RWPE1 (cell line): ENCODE measurements at regions not wholly inside any gene's neighbourhood (a gene's known extent, or its start where the extent isn't known, plus 50 kb on each side); places are given as distances from the start of the nearest gene placed in this dataset.

Experiments
- CTCF ChIA-PET: fragments of 350-600 bp; sonication (Branson Sonifier 250); formaldehyde crosslinking; extraction: SDS; loops from one replicate; lab custom pipeline; 2021; lab: Yijun Ruan, JAX
- POLR2A ChIA-PET: fragments of 400-600 bp; formaldehyde crosslinking; extraction: SDS; loops from one replicate; lab custom pipeline; 2020; ENCODE audit warnings: antibody characterized with exemption; ENCODE audit not compliant: low non-redundant PET; lab: Yijun Ruan, JAX
- DNase-seq: peaks from one replicate; pipeline ENCODE4 v3.0.0; 2012; ENCODE audit warnings: low spot score
- H3K27ac ChIP-seq: fragments of 450-650 bp; 2 replicates; pipeline ENCODE4 v1.5.1; 2017
- TF ChIP-seq, protein P1 (sequence below): fragments of 450-650 bp; conservative IDR thresholded peaks from 2 replicates; pipeline ENCODE4 v1.5.1; 2017; ENCODE audit warnings: low read depth, mild to moderate bottlenecking

DNA sequence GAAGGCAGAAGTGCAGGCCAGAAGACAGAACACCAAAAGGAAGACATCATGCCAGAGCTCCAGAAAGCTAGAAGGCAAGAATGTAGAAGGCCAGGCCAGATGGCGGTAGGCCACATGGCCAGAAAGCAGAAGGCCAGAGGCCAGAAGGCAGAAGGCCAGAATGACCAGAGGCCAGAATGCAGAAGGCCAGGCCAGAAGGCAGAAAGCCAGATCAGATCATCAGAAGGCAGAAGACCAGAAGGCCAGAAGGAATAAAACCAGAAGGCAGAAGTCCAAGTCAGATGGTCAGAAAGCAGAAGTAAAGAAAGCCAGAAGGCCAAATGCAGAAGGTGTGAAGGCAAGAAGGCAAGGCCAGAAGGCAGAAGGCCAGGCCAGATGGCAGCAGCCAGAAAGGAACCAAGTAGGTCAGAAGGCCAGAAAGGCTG lies 185.0 kb downstream of the TUBA3C start:
- CTCF ChIA-PET, result no interaction called here

GRCh38 chr13:18996221-18996620 lies 185.4 kb downstream of the TUBA3C start:
- CTCF ChIA-PET, result no interaction called here
- H3K27ac ChIP-seq, result no peak overlapping the region
- POLR2A ChIA-PET, result no interaction called here
- TF ChIP-seq, protein P1, sequence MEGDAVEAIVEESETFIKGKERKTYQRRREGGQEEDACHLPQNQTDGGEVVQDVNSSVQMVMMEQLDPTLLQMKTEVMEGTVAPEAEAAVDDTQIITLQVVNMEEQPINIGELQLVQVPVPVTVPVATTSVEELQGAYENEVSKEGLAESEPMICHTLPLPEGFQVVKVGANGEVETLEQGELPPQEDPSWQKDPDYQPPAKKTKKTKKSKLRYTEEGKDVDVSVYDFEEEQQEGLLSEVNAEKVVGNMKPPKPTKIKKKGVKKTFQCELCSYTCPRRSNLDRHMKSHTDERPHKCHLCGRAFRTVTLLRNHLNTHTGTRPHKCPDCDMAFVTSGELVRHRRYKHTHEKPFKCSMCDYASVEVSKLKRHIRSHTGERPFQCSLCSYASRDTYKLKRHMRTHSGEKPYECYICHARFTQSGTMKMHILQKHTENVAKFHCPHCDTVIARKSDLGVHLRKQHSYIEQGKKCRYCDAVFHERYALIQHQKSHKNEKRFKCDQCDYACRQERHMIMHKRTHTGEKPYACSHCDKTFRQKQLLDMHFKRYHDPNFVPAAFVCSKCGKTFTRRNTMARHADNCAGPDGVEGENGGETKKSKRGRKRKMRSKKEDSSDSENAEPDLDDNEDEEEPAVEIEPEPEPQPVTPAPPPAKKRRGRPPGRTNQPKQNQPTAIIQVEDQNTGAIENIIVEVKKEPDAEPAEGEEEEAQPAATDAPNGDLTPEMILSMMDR, result no peak
- no peak for DNase-seq

More for the DNA sequence above, 185.0 kb downstream of the TUBA3C start:
- TF ChIP-seq, protein P1, result no peak
- POLR2A ChIA-PET, result no interaction called here
- no peak for DNase-seq
- H3K27ac ChIP-seq, result no peak overlapping the region

DNA sequence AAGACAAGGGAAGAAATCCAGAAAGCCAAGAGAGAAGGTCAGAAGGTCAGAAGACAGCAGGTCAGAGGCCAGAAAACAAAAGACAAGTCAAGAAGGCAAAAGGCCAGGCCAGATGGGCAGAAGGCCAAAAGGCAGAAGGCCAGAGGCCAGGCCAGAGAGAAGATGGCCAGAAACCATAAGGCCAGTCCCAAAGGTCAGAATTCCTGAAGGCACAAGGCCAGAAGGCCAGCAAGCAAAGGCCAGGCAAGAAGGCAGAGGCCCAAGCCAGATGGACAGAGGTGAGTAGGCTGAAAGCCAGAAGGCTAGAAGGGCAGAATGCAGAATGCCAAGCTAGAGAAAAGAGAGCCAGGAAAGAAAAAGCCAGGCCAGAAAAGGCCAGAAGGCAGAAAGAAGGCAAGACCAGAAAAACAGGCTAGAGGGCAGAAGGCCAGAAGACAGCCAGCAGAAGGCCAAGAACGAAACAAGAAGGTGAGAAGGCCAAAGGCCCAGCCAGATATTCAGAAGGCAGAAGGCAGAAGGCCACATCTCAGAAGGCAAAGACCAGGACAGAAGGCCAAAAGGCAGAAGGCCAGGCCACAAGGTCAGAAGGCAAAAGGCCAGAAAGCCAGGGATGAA lies 186.3 kb downstream of the TUBA3C start:
- DNase-seq, result no peak
- no peak overlapping the region for H3K27ac ChIP-seq
- ChIA-PET POLR2A (no interaction called here), CTCF (no interaction called here)
- TF ChIP-seq, protein P1, result no peak

DNA sequence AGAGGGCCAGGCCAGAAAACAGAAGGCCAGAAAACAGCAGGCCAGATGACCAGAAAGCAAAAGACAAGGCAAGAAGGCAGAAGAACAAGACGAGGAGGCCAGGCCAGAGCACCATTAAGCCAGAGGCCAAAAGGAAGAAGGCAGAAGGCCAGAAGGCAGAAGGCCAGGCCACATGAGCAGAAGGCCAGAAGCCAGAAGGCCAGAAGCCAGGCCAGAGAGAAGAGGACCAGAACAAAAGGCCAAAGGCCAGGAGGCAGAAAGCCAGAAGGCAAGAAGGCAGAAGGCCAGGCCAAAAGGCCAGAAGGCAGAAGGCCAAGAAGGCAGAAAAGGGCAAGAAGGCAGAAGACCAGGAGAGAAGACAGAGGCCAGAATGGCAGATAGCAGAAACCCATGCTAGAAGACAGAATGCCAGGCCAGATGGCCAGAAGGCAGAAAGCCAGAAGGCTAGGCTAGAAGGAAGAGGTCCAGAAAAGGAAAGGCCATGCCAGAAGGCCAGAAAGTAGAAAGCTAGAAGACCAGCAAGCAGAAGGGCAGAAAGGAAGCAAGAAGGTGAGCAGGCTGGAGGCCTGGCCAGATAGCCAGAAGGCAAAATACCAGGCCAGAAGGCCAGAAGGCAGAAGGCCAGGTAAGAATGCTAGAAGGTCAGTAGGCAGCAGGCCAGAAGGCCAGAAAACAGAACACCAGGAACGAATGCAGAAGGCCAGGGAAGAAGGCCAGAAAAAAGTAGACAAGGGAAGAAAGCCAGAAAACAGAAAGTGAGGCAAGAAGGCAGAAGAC lies 187.6 kb downstream of the TUBA3C start:
- TF ChIP-seq, protein P1, result no peak
- ChIA-PET POLR2A (no interaction called here), CTCF (no interaction called here)
- no peak for DNase-seq
- no peak overlapping the region for H3K27ac ChIP-seq

GRCh38 chr13:18992791-18993190 lies 188.8 kb downstream of the TUBA3C start:
- ChIA-PET CTCF (no interaction called here), POLR2A (no interaction called here)
- no peak overlapping the region for H3K27ac ChIP-seq
- TF ChIP-seq, protein P1, result no peak
- DNase-seq, result no peak

- H3K27ac ChIP-seq, result no peak overlapping the region
- ChIA-PET CTCF (no interaction called here), POLR2A (no interaction called here)
- DNase-seq, result no peak
- TF ChIP-seq, protein P1, result no peak
Measured at GRCh38 chr13:18991060-18991459, 190.6 kb downstream of the TUBA3C start.
